ENCODE measurements at regions not wholly inside any gene's neighbourhood (a gene's known extent, or its start where the extent isn't known, plus 50 kb on each side); places are given as distances from the start of the nearest gene placed in this dataset.

DNA sequence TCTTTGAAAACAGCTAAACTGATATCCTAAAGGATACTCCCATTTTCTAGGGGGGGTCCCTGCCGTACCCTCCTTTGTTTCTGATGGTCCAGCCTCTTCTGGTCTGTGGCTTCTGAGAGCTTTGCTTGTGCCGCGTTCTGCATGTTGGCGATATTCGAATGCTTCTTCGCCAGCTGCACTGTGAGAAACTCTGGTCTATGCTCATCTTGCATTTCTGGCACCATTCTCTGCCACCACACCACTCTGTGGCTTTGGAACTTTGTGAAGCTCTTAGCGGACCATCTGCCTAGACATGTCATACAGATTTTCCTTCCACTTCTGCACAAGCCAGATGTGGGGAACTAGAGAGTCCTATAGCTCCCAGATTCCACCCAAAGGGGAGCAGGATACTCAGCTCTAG, 197.2 kb downstream of the REEP3 start:
- intact Hi-C loops (cut with micrococcal nuclease; ENCODE audit: unreplicated experiment) (loop anchor here (2.0 kb wide), 1 partner anchor 86 kb away; no protein-coding TSS in a partner anchor), in situ Hi-C loops (cut with HindIII; ENCODE audit: extremely low pct_ligation_motif_present, low pct_unique_long_range_greater_than_20kb) (loop anchor here (10.0 kb wide), 2 partner anchors 84 to 554 kb away; no protein-coding TSS in a partner anchor)
- H4K20me1 ChIP-seq (ENCODE audit: insufficient read depth, low read length) = no peaks in the 10 kb centered on the region
- 85% methylated on average over 7 of the region's 7 CpGs for WGBS (ENCODE audit: low lambda C conversion rate)
- H3K9me3 ChIP-seq (ENCODE audit: low read length) = no peaks in the 10 kb centered on the region
- H3K36me3 ChIP-seq (replicated peaks in 1 of 2; ENCODE audit: control insufficient read depth in 1 of 2, insufficient read depth in 2 of 2, low read length in 2 of 2) = no peaks in the 10 kb centered on the region
- CTCF ChIA-PET (ENCODE audit: low intra/inter-chr PET ratio, low total read pairs) = interaction anchor here (1.1 to 2.2 kb wide), 2 partner anchors 501 to 552 kb away, joined by 3 to 14 read pairs; no protein-coding TSS in a partner anchor
- TF ChIP-seq, protein P1, sequence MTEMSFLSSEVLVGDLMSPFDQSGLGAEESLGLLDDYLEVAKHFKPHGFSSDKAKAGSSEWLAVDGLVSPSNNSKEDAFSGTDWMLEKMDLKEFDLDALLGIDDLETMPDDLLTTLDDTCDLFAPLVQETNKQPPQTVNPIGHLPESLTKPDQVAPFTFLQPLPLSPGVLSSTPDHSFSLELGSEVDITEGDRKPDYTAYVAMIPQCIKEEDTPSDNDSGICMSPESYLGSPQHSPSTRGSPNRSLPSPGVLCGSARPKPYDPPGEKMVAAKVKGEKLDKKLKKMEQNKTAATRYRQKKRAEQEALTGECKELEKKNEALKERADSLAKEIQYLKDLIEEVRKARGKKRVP (CRISPR knock-in tag; IDR thresholded peaks at IDR 0.05) = no peak
- no peak for TF ChIP-seq CAMTA2 (CRISPR knock-in tag; IDR thresholded peaks at IDR 0.05; ENCODE audit: borderline replicate concordance)
- TF ChIP-seq, protein P2, sequence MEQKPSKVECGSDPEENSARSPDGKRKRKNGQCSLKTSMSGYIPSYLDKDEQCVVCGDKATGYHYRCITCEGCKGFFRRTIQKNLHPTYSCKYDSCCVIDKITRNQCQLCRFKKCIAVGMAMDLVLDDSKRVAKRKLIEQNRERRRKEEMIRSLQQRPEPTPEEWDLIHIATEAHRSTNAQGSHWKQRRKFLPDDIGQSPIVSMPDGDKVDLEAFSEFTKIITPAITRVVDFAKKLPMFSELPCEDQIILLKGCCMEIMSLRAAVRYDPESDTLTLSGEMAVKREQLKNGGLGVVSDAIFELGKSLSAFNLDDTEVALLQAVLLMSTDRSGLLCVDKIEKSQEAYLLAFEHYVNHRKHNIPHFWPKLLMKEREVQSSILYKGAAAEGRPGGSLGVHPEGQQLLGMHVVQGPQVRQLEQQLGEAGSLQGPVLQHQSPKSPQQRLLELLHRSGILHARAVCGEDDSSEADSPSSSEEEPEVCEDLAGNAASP (CRISPR knock-in tag; IDR thresholded peaks at IDR 0.05; ENCODE audit: borderline replicate concordance) = no peak
- TF ChIP-seq RBAK (CRISPR knock-in tag; IDR thresholded peaks at IDR 0.05) = no peak
- TF ChIP-seq ZNF546 (CRISPR knock-in tag; conservative IDR thresholded peaks at IDR 0.05) = no peak
- TF ChIP-seq, protein P3, sequence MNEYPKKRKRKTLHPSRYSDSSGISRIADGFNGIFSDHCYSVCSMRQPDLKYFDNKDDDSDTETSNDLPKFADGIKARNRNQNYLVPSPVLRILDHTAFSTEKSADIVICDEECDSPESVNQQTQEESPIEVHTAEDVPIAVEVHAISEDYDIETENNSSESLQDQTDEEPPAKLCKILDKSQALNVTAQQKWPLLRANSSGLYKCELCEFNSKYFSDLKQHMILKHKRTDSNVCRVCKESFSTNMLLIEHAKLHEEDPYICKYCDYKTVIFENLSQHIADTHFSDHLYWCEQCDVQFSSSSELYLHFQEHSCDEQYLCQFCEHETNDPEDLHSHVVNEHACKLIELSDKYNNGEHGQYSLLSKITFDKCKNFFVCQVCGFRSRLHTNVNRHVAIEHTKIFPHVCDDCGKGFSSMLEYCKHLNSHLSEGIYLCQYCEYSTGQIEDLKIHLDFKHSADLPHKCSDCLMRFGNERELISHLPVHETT (CRISPR knock-in tag; conservative IDR thresholded peaks at IDR 0.05) = no peak
- TF ChIP-seq RARA (CRISPR knock-in tag; IDR thresholded peaks at IDR 0.05) = no peak
- no peak for TF ChIP-seq ZNF3 (CRISPR knock-in tag; IDR thresholded peaks at IDR 0.05)
- no peak for TF ChIP-seq ZNF562 (CRISPR knock-in tag; IDR thresholded peaks at IDR 0.05; ENCODE audit: borderline replicate concordance)
- no peak for TF ChIP-seq PHF5A (CRISPR knock-in tag; IDR thresholded peaks at IDR 0.05; ENCODE audit: low read depth, unreplicated experiment)
- POLR2A ChIA-PET = no interaction called here
- H3K27me3 ChIP-seq (ENCODE audit: control insufficient read depth in 1 of 2, insufficient read depth in 2 of 2, low read length in 2 of 2) = peaks cover 0 to 4% of the 10 kb centered on the region in 2 experiments; a peak in 2 of 5 replicates
- H3K4me3 ChIP-seq (replicated peaks in 1 of 3; ENCODE audit: insufficient read depth in 1 of 3, low read depth in 2 of 3, low read length in 3 of 3) = no peak overlapping the region
- H2AFZ ChIP-seq (ENCODE audit: low read length) = no peak overlapping the region
- BruUV-seq (replicated peaks) = no TSS peak
- no peaks in the 10 kb centered on the region for H3K79me2 ChIP-seq (ENCODE audit: insufficient read depth, low read length)
- no peak overlapping the region for H3K9ac ChIP-seq (ENCODE audit: insufficient read depth, low read depth, low read length)
- H3K27ac ChIP-seq (ENCODE audit: extremely low read length, insufficient read depth, low read length) = no peak overlapping the region
- H3K4me2 ChIP-seq (ENCODE audit: low read depth, low read length) = no peak overlapping the region
- DNase-seq (ENCODE audit: low spot score) (no peak), ATAC-seq (no peak), FAIRE-seq (no peak)
- H3K4me1 ChIP-seq (ENCODE audit: insufficient read depth, low read length) = peaks cover 22% of the 10 kb centered on the region

All from HepG2 (cell line).